ENCODE measurements at regions not wholly inside any gene's neighbourhood (a gene's known extent, or its start where the extent isn't known, plus 50 kb on each side); places are given as distances from the start of the nearest gene placed in this dataset.

GRCh38 chr2:129443235-129443864 is 536.1 kb upstream of the RAB6C start:
- Histone ChIP-seq H3K4me1 (peaks cover 3% of the 10 kb centered on the region), H3K4me3 (ENCODE audit: low read depth, low read length) (no peak overlapping the region), H3K9me3 (ENCODE audit: control insufficient read depth, low read length) (no peaks in the 10 kb centered on the region), H3K36me3 (ENCODE audit: control insufficient read depth, insufficient read depth, low read length) (no peaks in the 10 kb centered on the region), H2AFZ (no peak overlapping the region), H3K27me3 (ENCODE audit: control insufficient read depth, insufficient read depth, low read length) (no peaks in the 10 kb centered on the region), H3K4me2 (ENCODE audit: low read length) (no peak overlapping the region), H3K27ac (no peak overlapping the region), H3K9ac (no peak overlapping the region), H3K79me2 (no peaks in the 10 kb centered on the region)
- no peak for TF ChIP-seq CTCF (IDR thresholded peaks at IDR 0.05)

- no peak overlapping the region for H3K9ac ChIP-seq
- H3K79me2 ChIP-seq: no peaks in the 10 kb centered on the region
- H3K4me3 ChIP-seq (ENCODE audit: low read depth, low read length): no peak overlapping the region
- H3K27ac ChIP-seq: no peak overlapping the region
- H3K4me1 ChIP-seq: peaks cover 3% of the 10 kb centered on the region
- no peak overlapping the region for H3K4me2 ChIP-seq (ENCODE audit: low read length)
- H3K9me3 ChIP-seq (ENCODE audit: control insufficient read depth, low read length): no peaks in the 10 kb centered on the region
- H3K27me3 ChIP-seq (ENCODE audit: control insufficient read depth, insufficient read depth, low read length): no peaks in the 10 kb centered on the region
- no peaks in the 10 kb centered on the region for H3K36me3 ChIP-seq (ENCODE audit: control insufficient read depth, insufficient read depth, low read length)
- no peak overlapping the region for H2AFZ ChIP-seq
- TF ChIP-seq CTCF (IDR thresholded peaks at IDR 0.05): no peak
These were observed 535.4 kb upstream of the RAB6C start for GRCh38 chr2:129443865-129444739.

GRCh38 chr2:129444751-129445150 is 534.7 kb upstream of the RAB6C start:
- H2AFZ ChIP-seq: no peak overlapping the region
- H3K27me3 ChIP-seq (ENCODE audit: control insufficient read depth, insufficient read depth, low read length): no peaks in the 10 kb centered on the region
- no peaks in the 10 kb centered on the region for H3K9me3 ChIP-seq (ENCODE audit: control insufficient read depth, low read length)
- no peak overlapping the region for H3K4me2 ChIP-seq (ENCODE audit: low read length)
- H3K27ac ChIP-seq: no peak overlapping the region
- H3K36me3 ChIP-seq (ENCODE audit: control insufficient read depth, insufficient read depth, low read length): no peaks in the 10 kb centered on the region
- H3K4me3 ChIP-seq (ENCODE audit: low read depth, low read length): no peak overlapping the region
- H3K9ac ChIP-seq: no peak overlapping the region
- no peaks in the 10 kb centered on the region for H3K79me2 ChIP-seq
- peaks cover 3% of the 10 kb centered on the region for H3K4me1 ChIP-seq
- no peak for TF ChIP-seq CTCF (IDR thresholded peaks at IDR 0.05)

GRCh38 chr2:129456691-129457090 is 522.8 kb upstream of the RAB6C start:
- TF ChIP-seq CTCF (IDR thresholded peaks at IDR 0.05): no peak
- H3K4me3 ChIP-seq (ENCODE audit: low read depth, low read length): no peak overlapping the region
- no peaks in the 10 kb centered on the region for H3K27me3 ChIP-seq (ENCODE audit: control insufficient read depth, insufficient read depth, low read length)

More at GRCh38 chr2:129456691-129457090, 522.8 kb upstream of the RAB6C start:
- no peak overlapping the region for H2AFZ ChIP-seq
- H3K36me3 ChIP-seq (ENCODE audit: control insufficient read depth, insufficient read depth, low read length): no peaks in the 10 kb centered on the region
- no peak overlapping the region for H3K9ac ChIP-seq
- no peaks in the 10 kb centered on the region for H3K4me1 ChIP-seq
- H3K79me2 ChIP-seq: no peaks in the 10 kb centered on the region
- no peaks in the 10 kb centered on the region for H3K9me3 ChIP-seq (ENCODE audit: control insufficient read depth, low read length)
- no peak overlapping the region for H3K4me2 ChIP-seq (ENCODE audit: low read length)
- no peak overlapping the region for H3K27ac ChIP-seq

All from parathyroid adenoma (tissue), 2 donors.